ENCODE measurements at regions not wholly inside any gene's neighbourhood (a gene's known extent, or its start where the extent isn't known, plus 50 kb on each side); places are given as distances from the start of the nearest gene placed in this dataset.

DNA sequence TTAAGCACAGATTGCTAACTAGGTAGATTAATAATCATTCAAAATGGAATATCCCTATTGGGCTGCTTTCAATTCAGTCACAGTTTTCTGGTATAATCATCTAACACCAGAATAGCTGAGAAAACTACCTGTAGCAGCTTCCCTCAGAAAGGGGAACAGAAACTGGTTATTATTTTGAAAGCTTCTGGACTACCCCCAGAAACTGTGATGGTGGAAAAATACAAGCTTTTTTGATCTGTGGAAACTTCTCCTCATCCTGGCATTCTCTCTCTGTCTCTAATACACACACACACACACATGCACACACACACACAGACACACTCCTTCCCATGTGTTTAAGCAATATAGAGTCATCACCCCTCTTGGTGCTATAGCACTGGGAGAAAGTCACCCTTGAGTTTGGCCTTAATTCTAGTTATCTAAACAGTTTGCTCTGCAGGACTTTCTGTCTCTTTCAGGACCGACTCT lies 251.5 kb upstream of the LMO3 start:
- H3K27me3 ChIP-seq (replicated peaks; ENCODE audit: insufficient read depth), result no peaks in the 10 kb centered on the region
- DNase-seq (ENCODE audit: low spot score) (no peak), ATAC-seq (ENCODE audit: insufficient number of reproducible peaks, low FRiP score, low read depth) (no peak)
- H3K9me3 ChIP-seq, result no peaks in the 10 kb centered on the region
- H3K27ac ChIP-seq, result no peak overlapping the region
- no peaks in the 10 kb centered on the region for H3K4me1 ChIP-seq (ENCODE audit: control insufficient read depth in 1 of 2, low read depth in 2 of 2)
- TF ChIP-seq CTCF (IDR thresholded peaks at IDR 0.05), result no peak
- H3K4me3 ChIP-seq, result no peak overlapping the region
- no peaks in the 10 kb centered on the region for H3K36me3 ChIP-seq

DNA sequence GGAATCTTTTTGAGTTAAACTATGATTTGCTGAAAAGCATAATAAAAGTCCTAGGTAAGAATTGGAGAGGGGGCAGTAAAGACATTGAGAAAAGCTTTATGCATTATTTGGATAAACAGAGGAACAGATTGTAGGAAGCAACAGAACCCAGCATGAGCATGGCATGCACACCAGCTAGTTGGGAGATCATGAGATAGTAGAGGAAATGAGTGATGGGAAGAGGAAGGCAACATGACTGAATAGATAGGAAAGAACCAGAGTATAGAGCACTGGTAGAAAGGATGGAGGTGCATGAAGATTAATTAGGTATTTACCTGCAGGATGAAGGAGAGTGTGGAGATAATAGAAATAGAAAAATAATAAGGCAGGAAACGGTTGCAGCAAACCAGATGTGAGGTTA lies 248.5 kb upstream of the LMO3 start:
- Histone ChIP-seq H3K36me3 (no peaks in the 10 kb centered on the region), H3K4me3 (no peak overlapping the region), H3K27ac (no peak overlapping the region), H3K4me1 (ENCODE audit: control insufficient read depth in 1 of 2, low read depth in 2 of 2) (no peaks in the 10 kb centered on the region), H3K9me3 (no peaks in the 10 kb centered on the region), H3K27me3 (replicated peaks; ENCODE audit: insufficient read depth) (no peaks in the 10 kb centered on the region)
- no peak for ATAC-seq (ENCODE audit: insufficient number of reproducible peaks, low FRiP score, low read depth)
- no peak for TF ChIP-seq CTCF (IDR thresholded peaks at IDR 0.05)
- no peak for DNase-seq (ENCODE audit: low spot score)

DNA sequence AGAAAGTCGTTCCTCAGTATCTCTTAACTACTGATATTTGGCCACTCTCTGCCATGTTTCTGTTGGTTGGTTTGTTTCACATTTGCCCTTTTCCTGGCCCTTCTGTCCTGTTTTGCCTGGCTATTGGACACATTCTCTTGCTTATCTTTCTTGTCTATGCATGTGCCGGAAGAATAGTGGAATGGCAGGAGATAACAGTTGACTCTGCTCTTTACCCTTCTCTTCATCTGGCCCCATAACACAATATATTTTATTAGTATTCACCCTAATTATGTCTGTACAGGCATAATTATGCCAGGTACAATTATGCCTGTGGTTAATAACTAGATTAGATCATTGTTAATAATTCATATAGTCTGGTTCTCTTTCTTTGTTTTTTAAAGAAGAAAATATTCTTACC lies 243.5 kb upstream of the LMO3 start:
- TF ChIP-seq CTCF (IDR thresholded peaks at IDR 0.05), result no peak
- Histone ChIP-seq H3K4me3 (no peak overlapping the region), H3K27ac (no peak overlapping the region), H3K27me3 (replicated peaks; ENCODE audit: insufficient read depth) (no peaks in the 10 kb centered on the region), H3K9me3 (no peaks in the 10 kb centered on the region), H3K36me3 (no peaks in the 10 kb centered on the region), H3K4me1 (ENCODE audit: control insufficient read depth in 1 of 2, low read depth in 2 of 2) (no peaks in the 10 kb centered on the region)
- DNase-seq (ENCODE audit: low spot score) (no peak), ATAC-seq (ENCODE audit: insufficient number of reproducible peaks, low FRiP score, low read depth) (no peak)

DNA sequence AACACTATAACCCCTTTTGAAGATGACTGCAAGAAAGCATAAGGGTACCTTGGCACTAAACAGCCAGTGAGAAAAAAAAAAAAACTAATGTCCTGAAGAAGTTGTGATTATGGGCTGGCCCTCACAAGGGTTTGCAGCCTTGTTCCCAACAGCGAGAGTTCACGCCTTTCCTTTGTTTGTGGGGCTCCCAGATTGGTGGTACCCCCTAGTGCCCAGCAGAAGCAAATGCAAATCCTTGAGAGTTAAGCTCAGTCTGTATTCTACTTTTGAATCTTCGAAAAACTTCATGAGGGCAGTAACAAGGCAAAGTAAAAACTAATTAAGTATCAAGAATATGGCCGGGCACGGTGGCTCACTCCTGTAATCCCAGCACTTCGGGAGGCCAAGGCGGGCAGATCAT lies 238.9 kb upstream of the LMO3 start:
- TF ChIP-seq CTCF (IDR thresholded peaks at IDR 0.05), result no peak
- DNase-seq (ENCODE audit: low spot score), result no peak
- no peaks in the 10 kb centered on the region for H3K27me3 ChIP-seq (replicated peaks; ENCODE audit: insufficient read depth)
- H3K27ac ChIP-seq, result no peak overlapping the region
- no peak for ATAC-seq (ENCODE audit: insufficient number of reproducible peaks, low FRiP score, low read depth)
- H3K9me3 ChIP-seq, result no peaks in the 10 kb centered on the region
- no peaks in the 10 kb centered on the region for H3K36me3 ChIP-seq
- no peak overlapping the region for H3K4me3 ChIP-seq
- no peaks in the 10 kb centered on the region for H3K4me1 ChIP-seq (ENCODE audit: control insufficient read depth in 1 of 2, low read depth in 2 of 2)

DNA sequence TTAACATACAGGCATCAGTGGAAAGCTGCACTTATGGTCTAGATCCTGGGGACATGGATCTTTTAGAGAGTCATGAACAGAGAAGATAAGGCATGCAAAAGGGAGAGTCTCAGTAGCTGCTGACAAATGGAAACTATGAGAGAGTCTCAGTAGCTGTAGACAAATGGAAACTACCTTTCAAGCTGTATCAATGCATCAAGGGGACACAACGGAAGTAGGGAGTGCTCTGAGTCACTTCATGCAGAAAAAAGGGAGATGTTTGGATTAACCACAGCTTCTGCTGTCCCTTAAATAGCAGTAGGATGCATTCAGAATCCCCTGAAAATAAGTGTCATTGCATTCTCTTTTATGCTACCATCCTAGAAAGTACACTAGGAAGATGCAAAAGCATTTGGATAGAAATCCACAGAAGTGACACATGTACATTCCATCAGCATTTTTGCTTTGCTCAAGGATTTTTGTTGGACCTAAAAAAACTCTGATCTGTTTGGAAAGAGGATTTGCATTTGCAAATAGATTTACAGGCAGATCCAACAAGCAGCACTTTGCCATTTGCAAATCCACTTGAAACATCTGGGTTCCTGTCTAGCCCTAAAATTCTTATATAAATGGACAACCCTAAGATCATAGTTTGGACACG lies 227.5 kb upstream of the LMO3 start:
- Histone ChIP-seq H3K9me3 (no peaks in the 10 kb centered on the region), H3K4me1 (ENCODE audit: control insufficient read depth in 1 of 2, low read depth in 2 of 2) (no peaks in the 10 kb centered on the region), H3K27me3 (replicated peaks; ENCODE audit: insufficient read depth) (no peaks in the 10 kb centered on the region), H3K36me3 (no peaks in the 10 kb centered on the region), H3K4me3 (no peak overlapping the region), H3K27ac (no peak overlapping the region)
- no peak for TF ChIP-seq CTCF (IDR thresholded peaks at IDR 0.05)
- ATAC-seq (ENCODE audit: insufficient number of reproducible peaks, low FRiP score, low read depth) (no peak), DNase-seq (ENCODE audit: low spot score) (no peak)
